ENCODE measurements at regions not wholly inside any gene's neighbourhood (a gene's known extent, or its start where the extent isn't known, plus 50 kb on each side); places are given as distances from the start of the nearest gene placed in this dataset.
"Not testable (repeated sequence)": the region's sequence is repeated elsewhere in the genome, so short reads cannot be mapped to it uniquely, and the experiment has no call there.

- H3K4me1 ChIP-seq, result no peaks in the 10 kb centered on the region
- TF ChIP-seq, protein P1, sequence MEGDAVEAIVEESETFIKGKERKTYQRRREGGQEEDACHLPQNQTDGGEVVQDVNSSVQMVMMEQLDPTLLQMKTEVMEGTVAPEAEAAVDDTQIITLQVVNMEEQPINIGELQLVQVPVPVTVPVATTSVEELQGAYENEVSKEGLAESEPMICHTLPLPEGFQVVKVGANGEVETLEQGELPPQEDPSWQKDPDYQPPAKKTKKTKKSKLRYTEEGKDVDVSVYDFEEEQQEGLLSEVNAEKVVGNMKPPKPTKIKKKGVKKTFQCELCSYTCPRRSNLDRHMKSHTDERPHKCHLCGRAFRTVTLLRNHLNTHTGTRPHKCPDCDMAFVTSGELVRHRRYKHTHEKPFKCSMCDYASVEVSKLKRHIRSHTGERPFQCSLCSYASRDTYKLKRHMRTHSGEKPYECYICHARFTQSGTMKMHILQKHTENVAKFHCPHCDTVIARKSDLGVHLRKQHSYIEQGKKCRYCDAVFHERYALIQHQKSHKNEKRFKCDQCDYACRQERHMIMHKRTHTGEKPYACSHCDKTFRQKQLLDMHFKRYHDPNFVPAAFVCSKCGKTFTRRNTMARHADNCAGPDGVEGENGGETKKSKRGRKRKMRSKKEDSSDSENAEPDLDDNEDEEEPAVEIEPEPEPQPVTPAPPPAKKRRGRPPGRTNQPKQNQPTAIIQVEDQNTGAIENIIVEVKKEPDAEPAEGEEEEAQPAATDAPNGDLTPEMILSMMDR (IDR thresholded peaks at IDR 0.05), result no peak
- TF ChIP-seq POLR2A (IDR thresholded peaks at IDR 0.05), result no peak
- no peak for TF ChIP-seq POLR2AphosphoS5 (IDR thresholded peaks at IDR 0.05)
- TF ChIP-seq EP300 (IDR thresholded peaks at IDR 0.05), result no peak
- H3K9me3 ChIP-seq, result no peaks in the 10 kb centered on the region
- no peak for DNase-seq (ENCODE audit: low spot score in 2 of 2)
- H3K36me3 ChIP-seq, result no peaks in the 10 kb centered on the region
- H3K4me3 ChIP-seq, result no peak overlapping the region
- no peak overlapping the region for H3K27ac ChIP-seq
- WGBS, result 56% methylated on average over 2 of the region's 2 CpGs
- peaks cover 3% of the 10 kb centered on the region for H3K27me3 ChIP-seq
These were observed 462.0 kb downstream of the RPS6KC1 start for GRCh38 chr1:213513006-213513405.

DNA sequence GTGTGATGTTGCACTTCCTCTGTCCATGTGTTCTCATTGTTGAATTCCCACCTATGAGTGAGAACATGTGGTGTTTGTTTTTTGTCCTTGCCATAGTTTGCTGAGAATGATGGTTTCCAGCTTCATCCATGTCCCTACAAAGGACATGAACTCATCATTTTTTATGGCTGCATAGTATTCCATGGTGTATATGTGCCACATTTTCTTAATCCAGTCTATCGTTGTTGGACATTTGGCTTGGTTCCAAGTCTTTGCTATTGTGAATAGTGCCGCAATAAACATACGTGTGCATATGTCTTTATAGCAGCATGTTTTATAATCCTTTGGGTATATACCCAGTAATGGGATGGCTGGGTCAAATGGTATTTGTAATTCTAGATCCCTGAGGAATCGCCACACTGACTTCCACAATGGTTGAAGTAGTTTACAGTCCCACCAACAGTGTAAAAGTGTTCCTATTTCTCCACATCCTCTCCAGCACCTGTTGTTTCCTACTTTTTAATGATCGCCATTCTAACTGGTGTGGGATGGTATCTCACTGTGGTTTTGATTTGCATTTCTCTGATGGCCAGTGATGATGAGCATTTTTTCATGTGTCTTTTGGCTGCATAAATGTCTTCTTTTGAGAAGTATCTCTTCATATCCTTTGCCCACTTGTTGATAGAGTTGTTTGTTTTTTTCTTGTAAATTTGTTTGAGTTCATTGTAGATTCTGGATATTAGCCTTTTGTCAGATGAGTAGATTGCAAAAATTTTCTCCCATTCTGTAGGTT, 463.6 kb downstream of the RPS6KC1 start:
- not testable (repeated sequence) for H3K27me3 ChIP-seq; H3K36me3 ChIP-seq; H3K9me3 ChIP-seq; H3K27ac ChIP-seq; H3K4me3 ChIP-seq; DNase-seq (ENCODE audit: low spot score in 2 of 2); H3K4me1 ChIP-seq
- 93% methylated on average over 4 of the region's 5 CpGs for WGBS

GRCh38 chr1:213519098-213519497, 468.1 kb downstream of the RPS6KC1 start:
- no peak for DNase-seq (ENCODE audit: low spot score in 2 of 2)
- Histone ChIP-seq H3K36me3 (no peaks in the 10 kb centered on the region), H3K4me1 (no peaks in the 10 kb centered on the region), H3K9me3 (peaks cover 4% of the 10 kb centered on the region), H3K27me3 (no peaks in the 10 kb centered on the region), H3K4me3 (no peak overlapping the region), H3K27ac (no peak overlapping the region)
- TF ChIP-seq, protein P1 (IDR thresholded peaks at IDR 0.05), result no peak
- TF ChIP-seq POLR2AphosphoS5 (IDR thresholded peaks at IDR 0.05) (no peak), POLR2A (IDR thresholded peaks at IDR 0.05) (no peak), EP300 (IDR thresholded peaks at IDR 0.05) (no peak)
- WGBS, result 41% methylated on average over 4 of the region's 4 CpGs

DNA sequence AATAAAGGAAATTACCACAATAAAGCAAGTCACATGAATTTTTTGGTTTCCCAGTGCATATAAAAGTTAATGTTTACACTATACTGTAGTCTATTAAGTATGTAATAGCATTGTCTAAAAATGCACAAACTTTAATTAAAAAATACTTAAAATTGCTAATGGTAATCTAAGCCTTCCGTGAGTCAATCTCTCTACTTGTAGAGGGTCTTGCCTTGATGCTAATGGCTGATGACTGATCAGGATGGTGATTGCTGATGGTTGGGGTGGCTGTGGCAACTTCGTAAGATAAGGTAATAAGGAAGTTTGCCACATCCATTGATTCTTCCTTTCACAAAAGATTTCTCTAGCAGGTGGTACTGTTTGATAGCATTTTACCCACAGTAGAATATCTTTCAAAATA, 466.6 kb upstream of the PROX1 start:
- WGBS, result 85% methylated on average over 2 of the region's 2 CpGs
- no peak for TF ChIP-seq EP300 (IDR thresholded peaks at IDR 0.05)
- no peak for TF ChIP-seq POLR2AphosphoS5 (IDR thresholded peaks at IDR 0.05)
- TF ChIP-seq POLR2A (IDR thresholded peaks at IDR 0.05), result no peak
- TF ChIP-seq, protein P1 (IDR thresholded peaks at IDR 0.05), result no peak
- Histone ChIP-seq H3K27ac (no peak overlapping the region), H3K27me3 (no peaks in the 10 kb centered on the region), H3K4me3 (no peak overlapping the region), H3K4me1 (no peaks in the 10 kb centered on the region), H3K9me3 (peaks cover 4% of the 10 kb centered on the region), H3K36me3 (no peaks in the 10 kb centered on the region)
- no peak for DNase-seq (ENCODE audit: low spot score in 2 of 2)

GRCh38 chr1:213523781-213524398, 463.9 kb upstream of the PROX1 start:
- Histone ChIP-seq H3K27ac (no peak overlapping the region), H3K9me3 (peaks cover 4% of the 10 kb centered on the region), H3K4me1 (no peaks in the 10 kb centered on the region), H3K4me3 (no peak overlapping the region), H3K27me3 (no peaks in the 10 kb centered on the region), H3K36me3 (no peaks in the 10 kb centered on the region)
- TF ChIP-seq, protein P1 (IDR thresholded peaks at IDR 0.05), result no peak
- TF ChIP-seq POLR2AphosphoS5 (IDR thresholded peaks at IDR 0.05) (no peak), EP300 (IDR thresholded peaks at IDR 0.05) (no peak), POLR2A (IDR thresholded peaks at IDR 0.05) (no peak)
- WGBS, result 73% methylated on average over 10 of the region's 10 CpGs
- DNase-seq (ENCODE audit: low spot score in 2 of 2), result no peak
